DND-41 (cell line): ENCODE measurements at regions not wholly inside any gene's neighbourhood (a gene's known extent, or its start where the extent isn't known, plus 50 kb on each side); places are given as distances from the start of the nearest gene placed in this dataset.
"Not testable (repeated sequence)": the region's sequence is repeated elsewhere in the genome, so short reads cannot be mapped to it uniquely, and the experiment has no call there.

Experiments
- EZH2 ChIP-seq: IDR thresholded peaks from 3 replicates; pipeline ENCODE4 v1.6.1; 2012; ENCODE audit warnings: borderline replicate concordance, low read depth, mild to moderate bottlenecking, moderate library complexity, low read length, inconsistent platforms; ENCODE audit not compliant: severe bottlenecking
- TF ChIP-seq, protein P1 (sequence below): IDR thresholded peaks from 2 replicates; pipeline ENCODE4 v1.5.1; 2012; ENCODE audit warnings: borderline replicate concordance, low read length, moderate library complexity, mild to moderate bottlenecking; ENCODE audit not compliant: poor library complexity, severe bottlenecking; ENCODE audit errors: extremely low read depth

DNA sequence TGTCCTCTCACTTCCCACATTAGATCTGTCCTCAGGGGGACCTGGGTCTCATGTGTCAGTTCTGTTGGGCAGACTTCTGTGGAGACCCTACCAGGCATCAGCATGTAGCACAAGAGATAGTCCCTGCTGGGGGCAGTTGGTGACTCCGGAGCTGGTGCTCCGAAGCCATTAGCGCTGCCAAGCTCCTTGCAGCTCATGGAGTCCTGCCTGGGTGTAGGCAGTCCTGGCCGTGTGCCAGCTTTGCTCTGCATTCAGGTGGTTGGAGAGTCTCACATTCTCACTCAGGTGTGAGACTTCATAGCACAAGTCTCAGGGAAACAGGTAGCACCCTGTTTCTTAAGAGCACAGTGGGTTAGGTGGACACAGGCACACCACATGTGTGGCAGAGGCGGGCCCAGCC is 202.3 kb downstream of the LIPI start:
- TF ChIP-seq, protein P1, sequence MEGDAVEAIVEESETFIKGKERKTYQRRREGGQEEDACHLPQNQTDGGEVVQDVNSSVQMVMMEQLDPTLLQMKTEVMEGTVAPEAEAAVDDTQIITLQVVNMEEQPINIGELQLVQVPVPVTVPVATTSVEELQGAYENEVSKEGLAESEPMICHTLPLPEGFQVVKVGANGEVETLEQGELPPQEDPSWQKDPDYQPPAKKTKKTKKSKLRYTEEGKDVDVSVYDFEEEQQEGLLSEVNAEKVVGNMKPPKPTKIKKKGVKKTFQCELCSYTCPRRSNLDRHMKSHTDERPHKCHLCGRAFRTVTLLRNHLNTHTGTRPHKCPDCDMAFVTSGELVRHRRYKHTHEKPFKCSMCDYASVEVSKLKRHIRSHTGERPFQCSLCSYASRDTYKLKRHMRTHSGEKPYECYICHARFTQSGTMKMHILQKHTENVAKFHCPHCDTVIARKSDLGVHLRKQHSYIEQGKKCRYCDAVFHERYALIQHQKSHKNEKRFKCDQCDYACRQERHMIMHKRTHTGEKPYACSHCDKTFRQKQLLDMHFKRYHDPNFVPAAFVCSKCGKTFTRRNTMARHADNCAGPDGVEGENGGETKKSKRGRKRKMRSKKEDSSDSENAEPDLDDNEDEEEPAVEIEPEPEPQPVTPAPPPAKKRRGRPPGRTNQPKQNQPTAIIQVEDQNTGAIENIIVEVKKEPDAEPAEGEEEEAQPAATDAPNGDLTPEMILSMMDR = not testable (repeated sequence)
- not testable (repeated sequence) for TF ChIP-seq EZH2
